Parathyroid adenoma (tissue), 2 donors: ENCODE measurements at regions not wholly inside any gene's neighbourhood (a gene's known extent, or its start where the extent isn't known, plus 50 kb on each side); places are given as distances from the start of the nearest gene placed in this dataset.

Experiments used
- H2AFZ ChIP-seq: fragments of 300-600 bp; sonication (generic); one replicate; pipeline ENCODE4 v1.7.0; 2017; ENCODE audit warnings: antibody characterized with exemption, mild to moderate bottlenecking
- H3K27ac ChIP-seq: fragments of 300-600 bp; sonication (generic); one replicate; pipeline ENCODE4 v1.7.0; 2017
- H3K27me3 ChIP-seq: fragments of 300-600 bp; sonication (generic); one replicate; pipeline ENCODE4 v1.7.0; 2017; ENCODE audit warnings: low read length; ENCODE audit not compliant: control insufficient read depth, insufficient read depth
- H3K36me3 ChIP-seq: fragments of 300-600 bp; sonication (generic); one replicate; pipeline ENCODE4 v1.7.0; 2017; ENCODE audit warnings: low read length; ENCODE audit not compliant: control insufficient read depth, insufficient read depth
- H3K4me1 ChIP-seq: fragments of 300-600 bp; sonication (generic); one replicate; pipeline ENCODE4 v1.7.0; 2017; ENCODE audit warnings: control low read depth
- H3K4me2 ChIP-seq: fragments of 300-600 bp; sonication (generic); one replicate; pipeline ENCODE4 v1.7.0; 2017; ENCODE audit warnings: low read length
- H3K4me3 ChIP-seq: fragments of 300-600 bp; sonication (generic); one replicate; pipeline ENCODE4 v1.7.0; 2017; ENCODE audit warnings: low read depth, low read length
- H3K79me2 ChIP-seq: fragments of 300-600 bp; sonication (generic); one replicate; pipeline ENCODE4 v1.7.0; 2017; ENCODE audit warnings: control low read depth
- H3K9ac ChIP-seq: fragments of 300-600 bp; sonication (generic); one replicate; pipeline ENCODE4 v1.7.0; 2017; ENCODE audit warnings: mild to moderate bottlenecking
- H3K9me3 ChIP-seq: fragments of 300-600 bp; sonication (generic); one replicate; pipeline ENCODE4 v1.7.0; 2017; ENCODE audit warnings: low read length; ENCODE audit not compliant: control insufficient read depth
- TF ChIP-seq, protein P1 (sequence below): fragments of 300-600 bp; sonication (generic); IDR thresholded peaks from one replicate; pipeline ENCODE4 v1.7.0; 2017; ENCODE audit warnings: antibody characterized with exemption, mild to moderate bottlenecking
- donor health status: primary hyperparathyroidism.

- no peak overlapping the region for H2AFZ ChIP-seq
- no peaks in the 10 kb centered on the region for H3K27me3 ChIP-seq
- no peak overlapping the region for H3K9ac ChIP-seq
- TF ChIP-seq, protein P1, sequence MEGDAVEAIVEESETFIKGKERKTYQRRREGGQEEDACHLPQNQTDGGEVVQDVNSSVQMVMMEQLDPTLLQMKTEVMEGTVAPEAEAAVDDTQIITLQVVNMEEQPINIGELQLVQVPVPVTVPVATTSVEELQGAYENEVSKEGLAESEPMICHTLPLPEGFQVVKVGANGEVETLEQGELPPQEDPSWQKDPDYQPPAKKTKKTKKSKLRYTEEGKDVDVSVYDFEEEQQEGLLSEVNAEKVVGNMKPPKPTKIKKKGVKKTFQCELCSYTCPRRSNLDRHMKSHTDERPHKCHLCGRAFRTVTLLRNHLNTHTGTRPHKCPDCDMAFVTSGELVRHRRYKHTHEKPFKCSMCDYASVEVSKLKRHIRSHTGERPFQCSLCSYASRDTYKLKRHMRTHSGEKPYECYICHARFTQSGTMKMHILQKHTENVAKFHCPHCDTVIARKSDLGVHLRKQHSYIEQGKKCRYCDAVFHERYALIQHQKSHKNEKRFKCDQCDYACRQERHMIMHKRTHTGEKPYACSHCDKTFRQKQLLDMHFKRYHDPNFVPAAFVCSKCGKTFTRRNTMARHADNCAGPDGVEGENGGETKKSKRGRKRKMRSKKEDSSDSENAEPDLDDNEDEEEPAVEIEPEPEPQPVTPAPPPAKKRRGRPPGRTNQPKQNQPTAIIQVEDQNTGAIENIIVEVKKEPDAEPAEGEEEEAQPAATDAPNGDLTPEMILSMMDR = no peak
- H3K4me3 ChIP-seq = no peak overlapping the region
- no peaks in the 10 kb centered on the region for H3K4me1 ChIP-seq
- no peaks in the 10 kb centered on the region for H3K79me2 ChIP-seq
- H3K4me2 ChIP-seq = no peak overlapping the region
- H3K36me3 ChIP-seq = no peaks in the 10 kb centered on the region
- H3K27ac ChIP-seq = no peak overlapping the region
- no peaks in the 10 kb centered on the region for H3K9me3 ChIP-seq
Observed at GRCh38 chr7:42858570-42858969, 53.3 kb downstream of the C7orf25 start.

DNA sequence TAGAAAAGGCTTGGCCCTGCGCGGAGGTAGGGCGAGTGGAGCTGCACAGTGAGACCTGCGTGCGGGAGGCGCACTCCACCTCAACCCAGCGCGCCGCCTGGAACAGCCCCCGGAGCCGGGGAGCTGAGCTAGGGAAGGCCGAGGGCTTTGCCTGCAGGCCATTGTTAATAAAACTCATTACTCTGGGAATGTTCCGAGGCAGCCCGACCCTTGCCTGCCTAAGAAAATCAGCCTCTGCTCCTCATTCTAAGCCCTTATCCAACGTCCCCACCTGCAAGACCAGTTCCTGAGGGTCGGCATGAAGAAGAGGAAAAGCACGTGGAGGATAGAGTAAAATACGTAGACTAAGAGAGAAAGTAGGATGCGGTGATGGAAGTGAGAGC lies 55.3 kb downstream of the C7orf25 start:
- Histone ChIP-seq H3K4me1 (no peaks in the 10 kb centered on the region), H3K27ac (no peak overlapping the region), H3K36me3 (no peaks in the 10 kb centered on the region), H3K9ac (no peak overlapping the region), H3K27me3 (no peaks in the 10 kb centered on the region), H3K79me2 (no peaks in the 10 kb centered on the region), H3K9me3 (no peaks in the 10 kb centered on the region), H3K4me3 (no peak overlapping the region), H2AFZ (peak overlapping the region; percentile 69), H3K4me2 (no peak overlapping the region)
- TF ChIP-seq, protein P1 = no peak

DNA sequence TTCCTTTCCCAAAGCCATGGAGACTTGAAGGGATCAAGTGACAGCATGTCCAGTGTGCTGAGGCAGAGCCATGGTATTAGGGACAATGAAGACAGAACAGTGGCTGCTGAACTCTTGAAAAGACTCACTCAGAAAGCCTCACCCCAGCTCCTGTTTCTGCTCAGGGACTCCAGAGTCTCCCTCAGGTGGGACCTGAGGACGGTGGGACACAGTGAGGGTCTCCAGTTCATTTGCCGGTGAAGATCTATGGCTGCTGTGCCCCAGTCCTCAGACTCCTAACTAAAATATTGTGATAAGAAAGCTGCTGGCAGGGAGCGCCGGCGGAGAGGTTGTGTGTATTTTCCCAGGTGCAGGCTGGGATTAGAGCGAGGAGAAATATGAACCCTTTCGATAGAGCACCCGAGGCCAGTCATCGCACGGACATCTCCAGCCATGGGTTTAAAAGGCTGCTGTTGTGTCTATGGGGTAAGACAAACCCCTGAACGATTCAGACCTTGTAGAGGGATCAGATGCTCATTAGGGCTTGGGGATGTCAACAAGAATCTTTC lies 57.2 kb downstream of the C7orf25 start:
- Histone ChIP-seq H3K36me3 (no peaks in the 10 kb centered on the region), H3K79me2 (no peaks in the 10 kb centered on the region), H3K4me2 (no peak overlapping the region), H3K9me3 (no peaks in the 10 kb centered on the region), H2AFZ (no peak overlapping the region), H3K9ac (no peak overlapping the region), H3K4me1 (no peaks in the 10 kb centered on the region), H3K4me3 (no peak overlapping the region), H3K27me3 (no peaks in the 10 kb centered on the region), H3K27ac (no peak overlapping the region)
- TF ChIP-seq, protein P1 = no peak

DNA sequence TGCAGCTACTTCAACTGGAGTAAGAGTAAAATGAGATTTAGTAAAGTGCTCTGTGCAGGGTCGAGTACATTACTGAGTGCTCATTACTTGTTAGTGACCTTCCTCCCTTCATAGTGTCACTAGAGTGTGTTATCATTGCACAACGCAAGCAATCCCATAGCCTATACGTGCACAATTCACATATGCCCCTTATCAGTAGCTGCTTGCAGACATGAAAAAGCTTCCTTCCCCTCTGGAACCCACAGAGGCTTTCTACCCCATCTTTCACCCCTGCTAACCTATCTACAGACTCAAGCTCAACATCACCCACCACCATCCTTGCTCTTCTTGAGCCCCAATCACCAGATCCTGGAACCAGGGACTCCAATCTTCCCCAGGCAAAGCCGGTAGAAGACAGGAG lies 59.3 kb downstream of the C7orf25 start:
- Histone ChIP-seq H3K27ac (no peak overlapping the region), H3K9ac (no peak overlapping the region), H2AFZ (no peak overlapping the region), H3K79me2 (no peaks in the 10 kb centered on the region), H3K4me2 (no peak overlapping the region), H3K36me3 (no peaks in the 10 kb centered on the region), H3K27me3 (no peaks in the 10 kb centered on the region), H3K4me1 (no peaks in the 10 kb centered on the region), H3K4me3 (no peak overlapping the region), H3K9me3 (no peaks in the 10 kb centered on the region)
- TF ChIP-seq, protein P1 = no peak

- TF ChIP-seq, protein P1 = peak; percentile 35
- H3K27me3 ChIP-seq = no peaks in the 10 kb centered on the region
- no peaks in the 10 kb centered on the region for H3K9me3 ChIP-seq
- H3K27ac ChIP-seq = no peak overlapping the region
- no peaks in the 10 kb centered on the region for H3K36me3 ChIP-seq
- no peak overlapping the region for H2AFZ ChIP-seq
- H3K9ac ChIP-seq = no peak overlapping the region
- H3K4me3 ChIP-seq = peak overlapping the region; percentile 40
- no peaks in the 10 kb centered on the region for H3K79me2 ChIP-seq
- H3K4me1 ChIP-seq = no peaks in the 10 kb centered on the region
- H3K4me2 ChIP-seq = peak overlapping the region; percentile 73
Observed at GRCh38 chr7:42843205-42843800, 68.6 kb downstream of the C7orf25 start.
